ENCODE measurements at regions not wholly inside any gene's neighbourhood (a gene's known extent, or its start where the extent isn't known, plus 50 kb on each side); places are given as distances from the start of the nearest gene placed in this dataset.

- no peak for TF ChIP-seq CTCF (IDR thresholded peaks at IDR 0.05; ENCODE audit: low read depth, low read length)
- TF ChIP-seq POLR2A (IDR thresholded peaks at IDR 0.05; ENCODE audit: extremely low read depth, insufficient read length): no peak
Measured at GRCh38 chr11:97739932-97740800, 1280.6 kb upstream of the CNTN5 start.

All from NB4 (cell line).